ENCODE measurements at regions not wholly inside any gene's neighbourhood (a gene's known extent, or its start where the extent isn't known, plus 50 kb on each side); places are given as distances from the start of the nearest gene placed in this dataset.

- Histone ChIP-seq H3K4me1 (ENCODE audit: low read length) (no peaks in the 10 kb centered on the region), H3K27ac (ENCODE audit: low read length) (no peak overlapping the region), H4K20me1 (ENCODE audit: insufficient read depth, low read length) (no peaks in the 10 kb centered on the region), H3K9ac (ENCODE audit: low read length) (no peak overlapping the region), H3K27me3 (ENCODE audit: low read depth, low read length) (peaks cover 26% of the 10 kb centered on the region), H3K4me3 (ENCODE audit: low read length) (no peak overlapping the region), H3K79me2 (ENCODE audit: low read length) (no peaks in the 10 kb centered on the region), H3K4me2 (ENCODE audit: low read length) (no peak overlapping the region), H3K9me3 (ENCODE audit: insufficient read depth, low read length) (no peaks in the 10 kb centered on the region), H3K36me3 (replicated peaks; ENCODE audit: low read depth, low read length) (no peaks in the 10 kb centered on the region), H2AFZ (ENCODE audit: low read depth, low read length) (no peak overlapping the region)
- no peak for TF ChIP-seq EZH2phosphoT487 (IDR thresholded peaks at IDR 0.05; ENCODE audit: low read depth)
Measured at GRCh38 chr15:38861108-38861507, 296.5 kb upstream of the RASGRP1 start.

- H2AFZ ChIP-seq (ENCODE audit: low read depth, low read length) = no peak overlapping the region
- H3K79me2 ChIP-seq (ENCODE audit: low read length) = no peaks in the 10 kb centered on the region
- H3K27ac ChIP-seq (ENCODE audit: low read length) = no peak overlapping the region
- TF ChIP-seq CTCF (IDR thresholded peaks at IDR 0.05; ENCODE audit: low read depth, low read length) (no peak), EZH2phosphoT487 (IDR thresholded peaks at IDR 0.05; ENCODE audit: low read depth) (no peak)
- no peak overlapping the region for H3K4me3 ChIP-seq (ENCODE audit: low read length)
- H3K9me3 ChIP-seq (ENCODE audit: insufficient read depth, low read length) = no peaks in the 10 kb centered on the region
- H3K27me3 ChIP-seq (ENCODE audit: low read depth, low read length) = peaks cover 29% of the 10 kb centered on the region
- H4K20me1 ChIP-seq (ENCODE audit: insufficient read depth, low read length) = no peaks in the 10 kb centered on the region
- no peak overlapping the region for H3K9ac ChIP-seq (ENCODE audit: low read length)
- no peaks in the 10 kb centered on the region for H3K36me3 ChIP-seq (replicated peaks; ENCODE audit: low read depth, low read length)
- no peak overlapping the region for H3K4me2 ChIP-seq (ENCODE audit: low read length)
- H3K4me1 ChIP-seq (ENCODE audit: low read length) = no peaks in the 10 kb centered on the region
Measured at GRCh38 chr15:38862099-38862498, 297.5 kb upstream of the RASGRP1 start.

GRCh38 chr15:38863381-38863780 is 298.8 kb upstream of the RASGRP1 start:
- H3K9ac ChIP-seq (ENCODE audit: low read length) = no peak overlapping the region
- H3K36me3 ChIP-seq (replicated peaks; ENCODE audit: low read depth, low read length) = no peaks in the 10 kb centered on the region
- peaks cover 29% of the 10 kb centered on the region for H3K27me3 ChIP-seq (ENCODE audit: low read depth, low read length)
- no peaks in the 10 kb centered on the region for H3K9me3 ChIP-seq (ENCODE audit: insufficient read depth, low read length)
- no peak overlapping the region for H3K4me2 ChIP-seq (ENCODE audit: low read length)
- H3K4me3 ChIP-seq (ENCODE audit: low read length) = no peak overlapping the region
- TF ChIP-seq EZH2phosphoT487 (IDR thresholded peaks at IDR 0.05; ENCODE audit: low read depth) (no peak), CTCF (IDR thresholded peaks at IDR 0.05; ENCODE audit: low read depth, low read length) (no peak)
- no peak overlapping the region for H3K27ac ChIP-seq (ENCODE audit: low read length)
- no peak overlapping the region for H2AFZ ChIP-seq (ENCODE audit: low read depth, low read length)
- H3K4me1 ChIP-seq (ENCODE audit: low read length) = no peaks in the 10 kb centered on the region
- H4K20me1 ChIP-seq (ENCODE audit: insufficient read depth, low read length) = no peaks in the 10 kb centered on the region
- no peaks in the 10 kb centered on the region for H3K79me2 ChIP-seq (ENCODE audit: low read length)

GRCh38 chr15:38864122-38864521 is 299.5 kb upstream of the RASGRP1 start:
- Histone ChIP-seq H3K4me3 (ENCODE audit: low read length) (no peak overlapping the region), H3K79me2 (ENCODE audit: low read length) (no peaks in the 10 kb centered on the region), H3K4me2 (ENCODE audit: low read length) (no peak overlapping the region), H3K36me3 (replicated peaks; ENCODE audit: low read depth, low read length) (no peaks in the 10 kb centered on the region), H3K9ac (ENCODE audit: low read length) (no peak overlapping the region), H3K27ac (ENCODE audit: low read length) (no peak overlapping the region), H4K20me1 (ENCODE audit: insufficient read depth, low read length) (no peaks in the 10 kb centered on the region), H3K4me1 (ENCODE audit: low read length) (no peaks in the 10 kb centered on the region), H3K9me3 (ENCODE audit: insufficient read depth, low read length) (no peaks in the 10 kb centered on the region), H2AFZ (ENCODE audit: low read depth, low read length) (no peak overlapping the region), H3K27me3 (ENCODE audit: low read depth, low read length) (peaks cover 32% of the 10 kb centered on the region)
- peak; percentile 17; the same call in 1 of the 2 replicates for TF ChIP-seq CTCF (IDR thresholded peaks at IDR 0.05; ENCODE audit: low read depth, low read length)
- no peak for TF ChIP-seq EZH2phosphoT487 (IDR thresholded peaks at IDR 0.05; ENCODE audit: low read depth)

Measured in OCI-LY3 (cell line).